HepG2 (cell line): ENCODE measurements at regions not wholly inside any gene's neighbourhood (a gene's known extent, or its start where the extent isn't known, plus 50 kb on each side); places are given as distances from the start of the nearest gene placed in this dataset.

Experiments
- ATAC-seq: fragments of 200-7000 bp; cut with Tn5 transposase; 3 replicates; pipeline ENCODE4 v1.9.1; 2020; ENCODE audit warnings: mild to moderate bottlenecking, moderate library complexity
- BruUV-seq: library from RNA; stranded (reverse); fragments of 400-500 nt; replicated peaks from 2 replicates; lab custom pipeline; 2021; lab: Mats Ljungman, UMichigan
- CTCF ChIA-PET: fragments of 300-600 bp; formaldehyde crosslinking; extraction: SDS; loops from one replicate; lab custom pipeline; 2021; ENCODE audit warnings: low total read pairs, inconsistent platforms, low intra/inter-chr PET ratio; lab: Yijun Ruan, JAX
- POLR2A ChIA-PET: fragments of 350-600 bp; sonication (Branson Sonifier 250); formaldehyde crosslinking; loops from one replicate; lab custom pipeline; 2020; ENCODE audit warnings: antibody characterized with exemption, inconsistent platforms; lab: Yijun Ruan, JAX
- DNase-seq: peaks from one replicate; pipeline ENCODE4 v3.0.0-alpha.2; 2015; ENCODE audit warnings: low spot score
- FAIRE-seq: peaks from 3 replicates; lab custom pipeline; 2011; peaks lifted over from hg19 to GRCh38; lab: Jason Lieb, UNC
- H2AFZ ChIP-seq: one replicate; pipeline ENCODE4 v1.6.1; 2011; ENCODE audit warnings: low read length, inconsistent platforms
- H3K27ac ChIP-seq: fragments of 300-600 bp; 3 replicates; pipeline ENCODE4 v1.8.0; 2011; ENCODE audit warnings: mixed run types, mild to moderate bottlenecking, mixed read lengths, low read length, inconsistent platforms; ENCODE audit not compliant: insufficient read depth; ENCODE audit errors: extremely low read length
- H3K27me3 ChIP-seq, 2 experiments: fragments of 200-600 bp in 1 of 2; 2 replicates in 1 of 2; 3 replicates in 1 of 2; pipeline versions ENCODE4 v1.6.0 to v1.8.0; 2011; ENCODE audit warnings: low read length in 2 of 2, mild to moderate bottlenecking in 2 of 2, moderate library complexity in 2 of 2, inconsistent platforms in 1 of 2; ENCODE audit not compliant: insufficient read depth in 2 of 2, control insufficient read depth in 1 of 2
- H3K36me3 ChIP-seq, 2 experiments: fragments of 200-600 bp in 1 of 2; replicated peaks in 1 of 2; 2 replicates in 1 of 2; 3 replicates in 1 of 2; pipeline versions ENCODE4 v1.5.1 to v1.8.0; 2011; ENCODE audit warnings: low read length in 2 of 2, inconsistent platforms in 1 of 2; ENCODE audit not compliant: insufficient read depth in 2 of 2, control insufficient read depth in 1 of 2
- H3K4me1 ChIP-seq: 2 replicates; pipeline ENCODE4 v1.5.1; 2012; ENCODE audit warnings: low read length, inconsistent platforms; ENCODE audit not compliant: insufficient read depth
- H3K4me2 ChIP-seq: 2 replicates; pipeline ENCODE4 v1.6.0; 2011; ENCODE audit warnings: low read depth, low read length, inconsistent platforms
- H3K4me3 ChIP-seq, 3 experiments: fragments of 200-600 bp in 1 of 3; sonication (generic), shearing (Covaris generic) in 1 of 3; replicated peaks in 1 of 3; 2 replicates each; pipeline ENCODE4 v1.5.1; 2011 to 2016; ENCODE audit warnings: low read length in 3 of 3, inconsistent platforms in 2 of 3, low read depth in 2 of 3, mild to moderate bottlenecking in 2 of 3, control low read depth in 1 of 3, mixed read lengths in 1 of 3; ENCODE audit not compliant: insufficient read depth in 1 of 3
- H3K79me2 ChIP-seq: one replicate; pipeline ENCODE4 v1.6.1; 2011; ENCODE audit warnings: low read length, inconsistent platforms; ENCODE audit not compliant: insufficient read depth
- H3K9ac ChIP-seq: 2 replicates; pipeline ENCODE4 v1.6.0; 2011; ENCODE audit warnings: mild to moderate bottlenecking, low read depth, low read length, inconsistent platforms; ENCODE audit not compliant: insufficient read depth
- H3K9me3 ChIP-seq: 2 replicates; pipeline ENCODE4 v1.5.1; 2012; ENCODE audit warnings: mild to moderate bottlenecking, low read length
- H4K20me1 ChIP-seq: 2 replicates; pipeline ENCODE4 v1.6.0; 2011; ENCODE audit warnings: inconsistent platforms, mild to moderate bottlenecking, low read length, moderate library complexity; ENCODE audit not compliant: insufficient read depth
- ATF4 ChIP-seq, 2 experiments: fragments of 450-650 bp in 1 of 2; sonication (generic) in 1 of 2; formaldehyde crosslinking; IDR thresholded peaks; 2 replicates each; pipeline versions ENCODE4 v1.5.0 to v1.8.0; 2020 to 2022; ENCODE audit warnings: mild to moderate bottlenecking in 1 of 2, missing genetic modification reagents in 1 of 2
- HOXA9 ChIP-seq: sonication (generic); formaldehyde crosslinking; IDR thresholded peaks from 2 replicates; pipeline ENCODE4 v1.8.1; 2022; ENCODE audit warnings: missing genetic modification reagents, mild to moderate bottlenecking, moderate library complexity, borderline replicate concordance
- ISL2 ChIP-seq: sonication (generic); formaldehyde crosslinking; IDR thresholded peaks from 2 replicates; pipeline ENCODE4 v1.5.0; 2020; ENCODE audit warnings: missing genetic modification reagents
- KLF15 ChIP-seq: sonication (generic); formaldehyde crosslinking; IDR thresholded peaks from 2 replicates; pipeline ENCODE4 v1.8.1; 2023; ENCODE audit warnings: borderline replicate concordance, mild to moderate bottlenecking, inconsistent platforms, missing genetic modification reagents, mixed read lengths
- MYPOP ChIP-seq: sonication (generic); formaldehyde crosslinking; IDR thresholded peaks from 2 replicates; pipeline ENCODE4 v1.8.1; 2023; ENCODE audit warnings: mild to moderate bottlenecking, moderate library complexity, missing genetic modification reagents
- PLSCR1 ChIP-seq: sonication (generic); formaldehyde crosslinking; IDR thresholded peaks from 2 replicates; pipeline ENCODE4 v1.5.0; 2020; ENCODE audit warnings: missing genetic modification reagents, mild to moderate bottlenecking, borderline replicate concordance
- RBM39 ChIP-seq: fragments of 200-400 bp; formaldehyde crosslinking; IDR thresholded peaks from one replicate; pipeline ENCODE4 v1.6.1; 2018; ENCODE audit warnings: antibody characterized with exemption, mild to moderate bottlenecking, low read depth, low read length; ENCODE audit not compliant: poor library complexity, severe bottlenecking
- RFXAP ChIP-seq: sonication (generic); formaldehyde crosslinking; IDR thresholded peaks from 2 replicates; pipeline ENCODE4 v1.4.0; 2020; ENCODE audit warnings: missing genetic modification reagents, borderline replicate concordance
- SAFB2 ChIP-seq: sonication (generic); formaldehyde crosslinking; IDR thresholded peaks from 2 replicates; pipeline ENCODE4 v1.5.1; 2020; ENCODE audit warnings: missing genetic modification reagents, low read depth, mild to moderate bottlenecking, borderline replicate concordance
- TAF1 ChIP-seq: sonication (generic); formaldehyde crosslinking; IDR thresholded peaks from 2 replicates; pipeline ENCODE4 v1.4.0; 2020; ENCODE audit warnings: missing genetic modification reagents
- TBP ChIP-seq: sonication (generic); formaldehyde crosslinking; IDR thresholded peaks from 2 replicates; pipeline ENCODE4 v1.5.0; 2020; ENCODE audit warnings: missing genetic modification reagents
- TMF1 ChIP-seq: sonication (generic); formaldehyde crosslinking; IDR thresholded peaks from 2 replicates; pipeline ENCODE4 v1.8.1; 2022; ENCODE audit warnings: low read depth, missing genetic modification reagents
- ZNF337 ChIP-seq: sonication (generic); formaldehyde crosslinking; IDR thresholded peaks from 2 replicates; pipeline ENCODE4 v1.5.1; 2020; ENCODE audit warnings: missing genetic modification reagents, low read depth, mild to moderate bottlenecking, borderline replicate concordance
- ZNF574 ChIP-seq: sonication (generic); formaldehyde crosslinking; IDR thresholded peaks from 2 replicates; pipeline ENCODE4 v1.4.0; 2020; ENCODE audit warnings: missing genetic modification reagents
- ZNF614 ChIP-seq: IDR thresholded peaks from 2 replicates; pipeline ENCODE4 v1.6.1; 2018; ENCODE audit warnings: missing biosample characterization, missing genetic modification reagents, inconsistent platforms, borderline replicate concordance
- ZNF616 ChIP-seq: sonication (generic); formaldehyde crosslinking; IDR thresholded peaks from 2 replicates; pipeline ENCODE4 v1.5.0; 2020; ENCODE audit warnings: low read depth, mild to moderate bottlenecking, missing genetic modification reagents
- ZNF747 ChIP-seq: sonication (generic); formaldehyde crosslinking; IDR thresholded peaks from 2 replicates; pipeline ENCODE4 v1.8.1; 2023; ENCODE audit warnings: missing genetic modification reagents, mild to moderate bottlenecking, borderline replicate concordance
- WGBS: methylation state at CpG from one replicate; pipeline ENCODE4 v1.1.6; 2017; ENCODE audit warnings: low lambda C conversion rate; 5-methylcytosine and 5-hydroxymethylcytosine counted together
- in situ Hi-C: cut with HindIII; loops from 2 replicates; pipeline ENCODE4 v1.10.0; 2017; ENCODE audit warnings: low pct_unique_long_range_greater_than_20kb; ENCODE audit not compliant: extremely low pct_ligation_motif_present
- intact Hi-C: fragments of 100-400 bp; cut with micrococcal nuclease; formaldehyde crosslinking; loops from one replicate; pipeline ENCODE4 v1.10.0; 2022; ENCODE audit not compliant: unreplicated experiment

GRCh38 chr3:74562558-74563269 is 51.7 kb downstream of the CNTN3 start (continued):
- TF ChIP-seq MYPOP (CRISPR knock-in tag) (no peak), RBM39 (no peak), TAF1 (CRISPR knock-in tag) (no peak), TBP (CRISPR knock-in tag) (no peak), ZNF614 (CRISPR knock-in tag) (no peak), ZNF574 (CRISPR knock-in tag) (no peak), ZNF747 (CRISPR knock-in tag) (no peak)

- POLR2A ChIA-PET = no interaction called here
- WGBS = 0% methylated on average over 2 of the region's 2 CpGs
- Histone ChIP-seq H3K9me3 (peaks cover 61% of the 10 kb centered on the region), H4K20me1 (no peaks in the 10 kb centered on the region), H3K9ac (no peak overlapping the region), H3K79me2 (no peaks in the 10 kb centered on the region), H3K4me3 (no peak overlapping the region), H3K4me2 (no peak overlapping the region), H3K27ac (no peak overlapping the region), H3K4me1 (no peaks in the 10 kb centered on the region), H3K27me3 (no peaks in the 10 kb centered on the region), H2AFZ (no peak overlapping the region), H3K36me3 (no peaks in the 10 kb centered on the region)
- ATAC-seq (no peak), DNase-seq (no peak), FAIRE-seq (no peak)
- CTCF ChIA-PET = no interaction called here
- intact Hi-C loops (no loop called here), in situ Hi-C loops (no loop called here)
- BruUV-seq = no TSS peak
- no peak for TF ChIP-seq PLSCR1 (CRISPR knock-in tag)
- no peak for TF ChIP-seq KLF15 (CRISPR knock-in tag)
- TF ChIP-seq ZNF337 (CRISPR knock-in tag) = no peak
- no peak for TF ChIP-seq HOXA9 (CRISPR knock-in tag)
- no peak for TF ChIP-seq SAFB2 (CRISPR knock-in tag)
- TF ChIP-seq RFXAP = no peak
- TF ChIP-seq ATF4 (CRISPR knock-in tag; IDR thresholded peaks at IDR 0.05) = no peak
- no peak for TF ChIP-seq TMF1 (CRISPR knock-in tag)
- no peak for TF ChIP-seq ISL2
- no peak for TF ChIP-seq ZNF616 (CRISPR knock-in tag)
Observed at GRCh38 chr3:74561881-74562280, 52.6 kb downstream of the CNTN3 start.
